DMS 273 (cell line): ENCODE measurements at regions not wholly inside any gene's neighbourhood (a gene's known extent, or its start where the extent isn't known, plus 50 kb on each side); places are given as distances from the start of the nearest gene placed in this dataset.

ENCODE experiments used
- DNase-seq: peaks from one replicate; lab custom pipeline; 2025; ENCODE audit not compliant: unreplicated experiment; lab: John Stamatoyannopoulos, UW

- DNase-seq, result peak; percentile 95
These were observed 308.7 kb upstream of the BRINP1 start for GRCh38 chr9:119677811-119678505.

- no peak for DNase-seq
These were observed 306.7 kb upstream of the BRINP1 start for GRCh38 chr9:119675951-119676350.

- DNase-seq, result peak; percentile 57
These were observed 303.5 kb upstream of the BRINP1 start for GRCh38 chr9:119672763-119673162.

- no peak for DNase-seq
These were observed 298.7 kb upstream of the BRINP1 start for GRCh38 chr9:119667916-119668315.

- peak; percentile 6 for DNase-seq
These were observed 297.9 kb upstream of the BRINP1 start for GRCh38 chr9:119667163-119667562.

- DNase-seq, result no peak
These were observed 293.1 kb upstream of the BRINP1 start for GRCh38 chr9:119662329-119662728.

GRCh38 chr9:119652931-119653330, 283.7 kb upstream of the BRINP1 start:
- DNase-seq, result no peak

GRCh38 chr9:119649205-119649604, 280.0 kb upstream of the BRINP1 start:
- DNase-seq, result no peak

GRCh38 chr9:119639287-119639955, 270.2 kb upstream of the BRINP1 start:
- peak; percentile 91 for DNase-seq

GRCh38 chr9:119634006-119634405, 264.8 kb upstream of the BRINP1 start:
- DNase-seq, result peak; percentile 21

GRCh38 chr9:119611565-119611964, 242.3 kb upstream of the BRINP1 start:
- no peak for DNase-seq

- no peak for DNase-seq
These were observed 240.2 kb upstream of the BRINP1 start for GRCh38 chr9:119609277-119609971.

- DNase-seq, result no peak
These were observed 232.4 kb upstream of the BRINP1 start for GRCh38 chr9:119601632-119602031.

- no peak for DNase-seq
These were observed 228.3 kb upstream of the BRINP1 start for GRCh38 chr9:119597499-119597898.

- DNase-seq, result no peak
These were observed 227.5 kb upstream of the BRINP1 start for GRCh38 chr9:119596703-119597102.

GRCh38 chr9:119588874-119589744, 219.9 kb upstream of the BRINP1 start:
- DNase-seq, result peak; percentile 67

- DNase-seq, result no peak
These were observed 208.6 kb upstream of the BRINP1 start for GRCh38 chr9:119577881-119578280.

- DNase-seq, result peak; percentile 34
These were observed 190.8 kb upstream of the BRINP1 start for GRCh38 chr9:119559986-119560385.

GRCh38 chr9:119559056-119559455, 189.8 kb upstream of the BRINP1 start:
- DNase-seq, result peak; percentile 10

GRCh38 chr9:119556129-119556875, 187.1 kb upstream of the BRINP1 start:
- DNase-seq, result peak; percentile 94
